GM12878 (cell line): ENCODE measurements at regions not wholly inside any gene's neighbourhood (a gene's known extent, or its start where the extent isn't known, plus 50 kb on each side); places are given as distances from the start of the nearest gene placed in this dataset.

Source experiments
- EP300 ChIP-seq, 2 experiments: fragments of 150-350 bp in 1 of 2; IDR thresholded peaks; 2 replicates each; pipeline ENCODE4 v1.6.1; 2011 to 2012; ENCODE audit warnings: low read depth in 2 of 2, low read length in 2 of 2, borderline replicate concordance in 1 of 2, improper control_type of control experiment in 1 of 2, inconsistent platforms in 1 of 2; ENCODE audit not compliant: control insufficient read depth in 1 of 2
- MXI1 ChIP-seq: fragments of 150-350 bp; IDR thresholded peaks from 2 replicates; pipeline ENCODE4 v1.6.1; 2011; ENCODE audit warnings: low read depth, mild to moderate bottlenecking, inconsistent platforms, low read length, improper control_type of control experiment
- POLR2A ChIP-seq: IDR thresholded peaks from 2 replicates; pipeline ENCODE4 v1.6.1; 2011; ENCODE audit warnings: low read depth, mild to moderate bottlenecking, low read length
- SPI1 ChIP-seq: IDR thresholded peaks from 2 replicates; pipeline ENCODE4 v1.6.1; 2011; ENCODE audit warnings: low read depth, mild to moderate bottlenecking, low read length, moderate library complexity, borderline replicate concordance; ENCODE audit not compliant: insufficient read depth
- TF ChIP-seq, protein P1 (sequence below), 3 experiments: IDR thresholded peaks in 2 of 3; conservative IDR thresholded peaks in 1 of 3; 2 replicates each; pipeline ENCODE4 v1.5.1; 2011; ENCODE audit warnings: low read depth in 3 of 3, low read length in 3 of 3, mild to moderate bottlenecking in 3 of 3, control low read depth in 2 of 3, moderate library complexity in 2 of 3, inconsistent platforms in 1 of 3, mixed read lengths in 1 of 3; ENCODE audit not compliant: control insufficient read depth in 2 of 3, insufficient read depth in 1 of 3; ENCODE audit errors: extremely low read depth in 1 of 3
- TF ChIP-seq, protein P2 (sequence below): IDR thresholded peaks from 2 replicates; pipeline ENCODE4 v1.6.1; 2011; ENCODE audit warnings: mild to moderate bottlenecking, low read depth, low read length, moderate library complexity; ENCODE audit not compliant: insufficient replicate concordance
- TF ChIP-seq, protein P3 (sequence below): fragments of 450-650 bp; conservative IDR thresholded peaks from 2 replicates; pipeline ENCODE4 v1.6.1; 2017; ENCODE audit warnings: mild to moderate bottlenecking, moderate library complexity

DNA sequence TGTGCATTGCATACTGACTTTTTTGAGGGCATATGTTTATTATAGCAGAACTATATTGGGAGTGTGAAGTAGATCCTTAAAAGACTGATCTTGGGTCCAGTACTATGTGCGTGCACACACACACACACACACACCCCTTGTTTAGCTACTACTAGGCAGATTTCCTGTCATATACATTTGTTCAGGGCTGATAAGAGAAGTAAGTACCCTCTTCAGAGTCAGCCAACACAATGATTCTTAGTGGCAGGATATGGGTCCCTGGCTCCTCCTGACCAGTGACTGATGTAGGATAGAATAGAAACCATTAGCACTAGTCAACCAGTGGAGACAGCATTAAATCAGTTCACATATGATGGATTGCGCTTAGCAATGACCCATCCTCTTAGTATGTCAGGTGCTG is 76.2 kb upstream of the MIER3 start:
- TF ChIP-seq MXI1 (no peak), POLR2A (no peak), SPI1 (no peak), EP300 (IDR thresholded peaks at IDR 0.05; ENCODE audit: borderline replicate concordance in 1 of 2, control insufficient read depth in 1 of 2, low read depth in 2 of 2, low read length in 2 of 2) (no peak)
- TF ChIP-seq, protein P1, sequence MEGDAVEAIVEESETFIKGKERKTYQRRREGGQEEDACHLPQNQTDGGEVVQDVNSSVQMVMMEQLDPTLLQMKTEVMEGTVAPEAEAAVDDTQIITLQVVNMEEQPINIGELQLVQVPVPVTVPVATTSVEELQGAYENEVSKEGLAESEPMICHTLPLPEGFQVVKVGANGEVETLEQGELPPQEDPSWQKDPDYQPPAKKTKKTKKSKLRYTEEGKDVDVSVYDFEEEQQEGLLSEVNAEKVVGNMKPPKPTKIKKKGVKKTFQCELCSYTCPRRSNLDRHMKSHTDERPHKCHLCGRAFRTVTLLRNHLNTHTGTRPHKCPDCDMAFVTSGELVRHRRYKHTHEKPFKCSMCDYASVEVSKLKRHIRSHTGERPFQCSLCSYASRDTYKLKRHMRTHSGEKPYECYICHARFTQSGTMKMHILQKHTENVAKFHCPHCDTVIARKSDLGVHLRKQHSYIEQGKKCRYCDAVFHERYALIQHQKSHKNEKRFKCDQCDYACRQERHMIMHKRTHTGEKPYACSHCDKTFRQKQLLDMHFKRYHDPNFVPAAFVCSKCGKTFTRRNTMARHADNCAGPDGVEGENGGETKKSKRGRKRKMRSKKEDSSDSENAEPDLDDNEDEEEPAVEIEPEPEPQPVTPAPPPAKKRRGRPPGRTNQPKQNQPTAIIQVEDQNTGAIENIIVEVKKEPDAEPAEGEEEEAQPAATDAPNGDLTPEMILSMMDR (IDR thresholded peaks at IDR 0.05 in 2 of 3, conservative IDR thresholded peaks at IDR 0.05 in 1 of 3; ENCODE audit: control insufficient read depth in 2 of 3, extremely low read depth in 1 of 3, insufficient read depth in 1 of 3, low read depth in 3 of 3, low read length in 3 of 3): no peak
- TF ChIP-seq, protein P2, sequence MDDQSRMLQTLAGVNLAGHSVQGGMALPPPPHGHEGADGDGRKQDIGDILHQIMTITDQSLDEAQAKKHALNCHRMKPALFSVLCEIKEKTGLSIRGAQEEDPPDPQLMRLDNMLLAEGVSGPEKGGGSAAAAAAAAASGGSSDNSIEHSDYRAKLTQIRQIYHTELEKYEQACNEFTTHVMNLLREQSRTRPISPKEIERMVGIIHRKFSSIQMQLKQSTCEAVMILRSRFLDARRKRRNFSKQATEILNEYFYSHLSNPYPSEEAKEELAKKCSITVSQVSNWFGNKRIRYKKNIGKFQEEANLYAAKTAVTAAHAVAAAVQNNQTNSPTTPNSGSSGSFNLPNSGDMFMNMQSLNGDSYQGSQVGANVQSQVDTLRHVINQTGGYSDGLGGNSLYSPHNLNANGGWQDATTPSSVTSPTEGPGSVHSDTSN: no peak
- TF ChIP-seq, protein P3, sequence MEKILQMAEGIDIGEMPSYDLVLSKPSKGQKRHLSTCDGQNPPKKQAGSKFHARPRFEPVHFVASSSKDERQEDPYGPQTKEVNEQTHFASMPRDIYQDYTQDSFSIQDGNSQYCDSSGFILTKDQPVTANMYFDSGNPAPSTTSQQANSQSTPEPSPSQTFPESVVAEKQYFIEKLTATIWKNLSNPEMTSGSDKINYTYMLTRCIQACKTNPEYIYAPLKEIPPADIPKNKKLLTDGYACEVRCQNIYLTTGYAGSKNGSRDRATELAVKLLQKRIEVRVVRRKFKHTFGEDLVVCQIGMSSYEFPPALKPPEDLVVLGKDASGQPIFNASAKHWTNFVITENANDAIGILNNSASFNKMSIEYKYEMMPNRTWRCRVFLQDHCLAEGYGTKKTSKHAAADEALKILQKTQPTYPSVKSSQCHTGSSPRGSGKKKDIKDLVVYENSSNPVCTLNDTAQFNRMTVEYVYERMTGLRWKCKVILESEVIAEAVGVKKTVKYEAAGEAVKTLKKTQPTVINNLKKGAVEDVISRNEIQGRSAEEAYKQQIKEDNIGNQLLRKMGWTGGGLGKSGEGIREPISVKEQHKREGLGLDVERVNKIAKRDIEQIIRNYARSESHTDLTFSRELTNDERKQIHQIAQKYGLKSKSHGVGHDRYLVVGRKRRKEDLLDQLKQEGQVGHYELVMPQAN: no peak
